HFFc6 (cell line): ENCODE measurements at regions not wholly inside any gene's neighbourhood (a gene's known extent, or its start where the extent isn't known, plus 50 kb on each side); places are given as distances from the start of the nearest gene placed in this dataset.

Experiments used
- DNase-seq: peaks from one replicate; pipeline ENCODE4 v3.0.0-alpha.2; 2018
- H3K27ac Mint-ChIP-seq: 2 replicates; pipeline ENCODE4 v1.8.0; 2020; ENCODE audit warnings: mild to moderate bottlenecking, mixed read lengths
- H3K27me3 Mint-ChIP-seq: 2 replicates; pipeline ENCODE4 v1.8.0; 2021; ENCODE audit warnings: mild to moderate bottlenecking, moderate library complexity, mixed read lengths; ENCODE audit not compliant: insufficient read depth
- H3K36me3 Mint-ChIP-seq: 2 replicates; pipeline ENCODE4 v1.8.0; 2021; ENCODE audit warnings: low read depth, mixed read lengths
- H3K4me1 Mint-ChIP-seq: 2 replicates; pipeline ENCODE4 v1.8.0; 2020; ENCODE audit warnings: low read depth, mixed read lengths
- H3K4me3 Mint-ChIP-seq: 2 replicates; pipeline ENCODE4 v1.8.0; 2020; ENCODE audit warnings: mild to moderate bottlenecking, moderate library complexity, mixed read lengths
- H3K9me3 Mint-ChIP-seq: 2 replicates; pipeline ENCODE4 v1.8.0; 2020; ENCODE audit warnings: mild to moderate bottlenecking, mixed read lengths
- CTCF ChIP-seq: fragments of 200-600 bp; sonication (generic); IDR thresholded peaks from 2 replicates; pipeline ENCODE4 v1.5.0; 2021; ENCODE audit warnings: antibody characterized with exemption, mild to moderate bottlenecking

GRCh38 chr17:5678171-5678570, 93.9 kb upstream of the NLRP1 start:
- Mint-ChIP-seq H3K27me3 (peaks cover 11% of the 10 kb centered on the region), H3K27ac (no peak overlapping the region), H3K4me1 (no peaks in the 10 kb centered on the region), H3K36me3 (no peaks in the 10 kb centered on the region), H3K9me3 (no peaks in the 10 kb centered on the region), H3K4me3 (no peak overlapping the region)
- no peak for DNase-seq
- TF ChIP-seq CTCF: no peak

- Mint-ChIP-seq H3K27ac (no peak overlapping the region), H3K4me3 (no peak overlapping the region), H3K36me3 (no peaks in the 10 kb centered on the region), H3K27me3 (peaks cover 7% of the 10 kb centered on the region), H3K4me1 (no peaks in the 10 kb centered on the region), H3K9me3 (no peaks in the 10 kb centered on the region)
- DNase-seq: no peak
- no peak for TF ChIP-seq CTCF
Measured at GRCh38 chr17:5680766-5681165, 96.5 kb upstream of the NLRP1 start.

DNA sequence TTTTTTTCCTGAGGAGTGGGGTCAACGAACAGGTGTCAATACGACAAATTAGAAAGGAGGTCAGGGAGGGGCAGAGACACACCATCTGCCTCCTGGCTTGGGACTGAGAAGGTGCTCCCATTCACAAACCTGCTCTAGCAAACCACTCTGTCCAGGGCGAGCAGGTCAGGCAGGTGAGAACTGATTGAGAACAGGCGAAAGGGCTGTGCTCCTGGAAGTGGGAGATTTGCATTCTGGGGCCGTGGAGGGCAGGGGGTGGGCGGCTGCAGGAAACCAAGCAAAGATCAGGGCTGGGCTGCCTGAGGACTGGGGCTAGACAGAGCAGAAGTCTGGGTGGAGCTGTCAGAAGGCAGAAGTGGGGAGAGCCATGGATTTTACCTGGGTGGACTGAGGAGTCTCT, 98.9 kb upstream of the NLRP1 start:
- H3K4me3 Mint-ChIP-seq: no peak overlapping the region
- H3K27ac Mint-ChIP-seq: no peak overlapping the region
- no peaks in the 10 kb centered on the region for H3K36me3 Mint-ChIP-seq
- H3K9me3 Mint-ChIP-seq: no peaks in the 10 kb centered on the region
- no peak for DNase-seq
- H3K4me1 Mint-ChIP-seq: no peaks in the 10 kb centered on the region
- H3K27me3 Mint-ChIP-seq: peaks cover 15% of the 10 kb centered on the region
- TF ChIP-seq CTCF: no peak

DNA sequence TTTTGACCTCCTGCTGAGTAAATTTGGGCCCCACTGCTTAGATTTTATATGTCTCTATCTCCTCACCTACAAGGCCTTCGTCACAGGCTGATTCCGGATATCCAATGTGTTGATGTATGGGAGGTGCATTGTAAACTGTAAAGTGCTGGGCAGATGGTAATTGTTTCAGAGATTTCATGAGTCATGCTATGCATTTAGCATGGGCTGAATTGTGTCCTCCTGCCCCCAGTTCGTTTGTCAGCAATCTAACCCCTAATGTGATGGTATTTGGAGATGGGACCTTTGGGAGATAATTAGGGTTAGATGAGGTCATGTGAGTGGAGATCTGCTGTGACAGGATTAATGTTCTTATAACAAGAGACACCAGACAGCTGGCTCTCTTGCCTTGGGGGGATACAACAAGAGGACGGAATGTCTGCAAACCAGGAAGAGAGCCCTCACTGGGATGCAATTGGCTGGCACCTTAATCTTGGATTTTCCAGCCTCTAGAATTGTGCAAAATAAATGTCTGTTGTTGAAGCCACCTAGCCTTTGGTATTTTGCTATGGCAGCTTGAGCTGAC, 101.8 kb upstream of the NLRP1 start:
- no peak for TF ChIP-seq CTCF
- Mint-ChIP-seq H3K4me3 (no peak overlapping the region), H3K4me1 (no peaks in the 10 kb centered on the region), H3K9me3 (no peaks in the 10 kb centered on the region), H3K27ac (no peak overlapping the region), H3K36me3 (no peaks in the 10 kb centered on the region), H3K27me3 (peaks cover 17% of the 10 kb centered on the region)
- DNase-seq: no peak

- Mint-ChIP-seq H3K36me3 (no peaks in the 10 kb centered on the region), H3K27ac (no peak overlapping the region), H3K4me3 (no peak overlapping the region), H3K4me1 (no peaks in the 10 kb centered on the region), H3K27me3 (peaks cover 20% of the 10 kb centered on the region), H3K9me3 (no peaks in the 10 kb centered on the region)
- no peak for DNase-seq
- TF ChIP-seq CTCF: no peak
Measured at GRCh38 chr17:5687646-5688045, 103.3 kb upstream of the NLRP1 start.

- no peak overlapping the region for H3K4me3 Mint-ChIP-seq
- peaks cover 36% of the 10 kb centered on the region for H3K27me3 Mint-ChIP-seq
- no peak for TF ChIP-seq CTCF
- no peak overlapping the region for H3K27ac Mint-ChIP-seq
- no peaks in the 10 kb centered on the region for H3K4me1 Mint-ChIP-seq
- DNase-seq: no peak
- peaks cover 3% of the 10 kb centered on the region; the same call in 1 of the 2 replicates for H3K9me3 Mint-ChIP-seq
- peaks cover 2% of the 10 kb centered on the region for H3K36me3 Mint-ChIP-seq
Measured at GRCh38 chr17:5693821-5694220, 109.5 kb upstream of the NLRP1 start.
